ENCODE measurements at regions not wholly inside any gene's neighbourhood (a gene's known extent, or its start where the extent isn't known, plus 50 kb on each side); places are given as distances from the start of the nearest gene placed in this dataset.
A peak's percentile ranks its signal among the peaks of the same experiment; 100 is the strongest.

DNA sequence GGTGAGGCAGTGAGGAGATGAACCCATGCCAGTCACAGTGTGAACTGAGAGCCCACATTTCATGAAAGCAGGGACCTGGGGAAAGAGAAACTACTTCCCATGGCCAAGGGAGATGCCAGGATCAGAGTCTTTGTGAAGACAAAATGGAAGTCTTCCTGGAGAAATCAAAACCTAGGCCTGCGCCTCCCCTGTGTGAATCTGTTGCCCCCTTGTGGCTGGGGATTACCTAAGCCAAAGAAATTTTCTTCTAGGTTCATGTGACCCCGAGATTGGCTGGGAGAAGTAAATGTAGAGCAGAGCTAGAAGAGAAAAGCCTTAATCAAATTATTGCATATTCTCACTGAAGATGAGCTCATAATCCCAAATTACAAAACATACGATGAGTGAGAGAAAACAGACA is 1075.3 kb downstream of the TBC1D22A start:
- no peaks in the 10 kb centered on the region for H3K36me3 ChIP-seq (replicated peaks in 1 of 2; ENCODE audit: control insufficient read depth in 1 of 2, insufficient read depth in 2 of 2, low read length in 2 of 2)
- no peaks in the 10 kb centered on the region for H3K79me2 ChIP-seq (ENCODE audit: insufficient read depth, low read length)
- BruUV-seq (replicated peaks) = no TSS peak
- ATAC-seq (no peak), FAIRE-seq (peak; percentile 28), DNase-seq (ENCODE audit: low spot score) (peak; percentile 30)
- intact Hi-C loops (cut with micrococcal nuclease; ENCODE audit: unreplicated experiment) (no loop called here), in situ Hi-C loops (cut with HindIII; ENCODE audit: extremely low pct_ligation_motif_present, low pct_unique_long_range_greater_than_20kb) (no loop called here)
- H3K27ac ChIP-seq (ENCODE audit: extremely low read length, insufficient read depth, low read length) = no peak overlapping the region
- H3K9me3 ChIP-seq (ENCODE audit: low read length) = no peaks in the 10 kb centered on the region
- no peak overlapping the region for H3K4me3 ChIP-seq (replicated peaks in 1 of 3; ENCODE audit: insufficient read depth in 1 of 3, low read depth in 2 of 3, low read length in 3 of 3)
- no peak overlapping the region for H2AFZ ChIP-seq (ENCODE audit: low read length)
- no peak overlapping the region for H3K9ac ChIP-seq (ENCODE audit: insufficient read depth, low read depth, low read length)
- ChIA-PET CTCF (ENCODE audit: low intra/inter-chr PET ratio, low total read pairs) (no interaction called here), POLR2A (no interaction called here)
- H3K27me3 ChIP-seq (ENCODE audit: control insufficient read depth in 1 of 2, insufficient read depth in 2 of 2, low read length in 2 of 2) = peaks cover 0 to 11% of the 10 kb centered on the region in 2 experiments; a peak in 1 of 5 replicates
- no peak overlapping the region for H3K4me2 ChIP-seq (ENCODE audit: low read depth, low read length)
- H3K4me1 ChIP-seq (ENCODE audit: insufficient read depth, low read length) = no peaks in the 10 kb centered on the region
- no peaks in the 10 kb centered on the region for H4K20me1 ChIP-seq (ENCODE audit: insufficient read depth, low read length)
- 4% methylated on average over 3 of the region's 3 CpGs for WGBS (ENCODE audit: low lambda C conversion rate)
- no peak for TF ChIP-seq NCOR1 (IDR thresholded peaks at IDR 0.05; ENCODE audit: borderline replicate concordance, low read length)
- TF ChIP-seq, protein P1, sequence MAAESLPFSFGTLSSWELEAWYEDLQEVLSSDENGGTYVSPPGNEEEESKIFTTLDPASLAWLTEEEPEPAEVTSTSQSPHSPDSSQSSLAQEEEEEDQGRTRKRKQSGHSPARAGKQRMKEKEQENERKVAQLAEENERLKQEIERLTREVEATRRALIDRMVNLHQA (CRISPR knock-in tag; IDR thresholded peaks at IDR 0.05) = no peak
- peak; percentile 47 for TF ChIP-seq STAG1 (CRISPR knock-in tag; IDR thresholded peaks at IDR 0.05)
- no peak for TF ChIP-seq ZIK1 (CRISPR knock-in tag; IDR thresholded peaks at IDR 0.05; ENCODE audit: borderline replicate concordance, low read depth)
- peak; percentile 45 for TF ChIP-seq SMC3 (IDR thresholded peaks at IDR 0.05; ENCODE audit: low read length)
- TF ChIP-seq, protein P2, sequence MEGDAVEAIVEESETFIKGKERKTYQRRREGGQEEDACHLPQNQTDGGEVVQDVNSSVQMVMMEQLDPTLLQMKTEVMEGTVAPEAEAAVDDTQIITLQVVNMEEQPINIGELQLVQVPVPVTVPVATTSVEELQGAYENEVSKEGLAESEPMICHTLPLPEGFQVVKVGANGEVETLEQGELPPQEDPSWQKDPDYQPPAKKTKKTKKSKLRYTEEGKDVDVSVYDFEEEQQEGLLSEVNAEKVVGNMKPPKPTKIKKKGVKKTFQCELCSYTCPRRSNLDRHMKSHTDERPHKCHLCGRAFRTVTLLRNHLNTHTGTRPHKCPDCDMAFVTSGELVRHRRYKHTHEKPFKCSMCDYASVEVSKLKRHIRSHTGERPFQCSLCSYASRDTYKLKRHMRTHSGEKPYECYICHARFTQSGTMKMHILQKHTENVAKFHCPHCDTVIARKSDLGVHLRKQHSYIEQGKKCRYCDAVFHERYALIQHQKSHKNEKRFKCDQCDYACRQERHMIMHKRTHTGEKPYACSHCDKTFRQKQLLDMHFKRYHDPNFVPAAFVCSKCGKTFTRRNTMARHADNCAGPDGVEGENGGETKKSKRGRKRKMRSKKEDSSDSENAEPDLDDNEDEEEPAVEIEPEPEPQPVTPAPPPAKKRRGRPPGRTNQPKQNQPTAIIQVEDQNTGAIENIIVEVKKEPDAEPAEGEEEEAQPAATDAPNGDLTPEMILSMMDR (CRISPR knock-in tag; IDR thresholded peaks at IDR 0.05) = peak; percentile 50
- TF ChIP-seq, protein P3, sequence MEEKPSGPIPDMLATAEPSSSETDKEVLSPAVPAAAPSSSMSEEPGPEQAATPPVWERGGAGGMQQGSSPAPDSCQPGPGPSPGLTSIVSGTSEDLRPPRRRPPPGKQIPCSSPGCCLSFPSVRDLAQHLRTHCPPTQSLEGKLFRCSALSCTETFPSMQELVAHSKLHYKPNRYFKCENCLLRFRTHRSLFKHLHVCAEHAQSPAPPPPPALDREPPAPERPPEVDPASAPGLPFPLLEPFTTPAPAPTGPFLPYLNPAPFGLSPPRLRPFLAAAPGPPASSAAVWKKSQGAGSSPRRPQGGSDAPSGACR (CRISPR knock-in tag; IDR thresholded peaks at IDR 0.05) = no peak
- TF ChIP-seq ZNF253 (CRISPR knock-in tag; IDR thresholded peaks at IDR 0.05; ENCODE audit: borderline replicate concordance) = no peak

Data from HepG2 (cell line).